SKM-1 treated with dmso at 0.1 percent for 144 hours (cell line): ENCODE measurements at regions not wholly inside any gene's neighbourhood (a gene's known extent, or its start where the extent isn't known, plus 50 kb on each side); places are given as distances from the start of the nearest gene placed in this dataset.
"Not testable (repeated sequence)": the region's sequence is repeated elsewhere in the genome, so short reads cannot be mapped to it uniquely, and the experiment has no call there.

Experiments
- DNase-seq: peaks from one replicate; lab custom pipeline; 2025; ENCODE audit not compliant: unreplicated experiment; lab: John Stamatoyannopoulos, UW

- no peak for DNase-seq
Observed at GRCh38 chrX:125378205-125378604, 58.5 kb downstream of the TEX13C start.

DNA sequence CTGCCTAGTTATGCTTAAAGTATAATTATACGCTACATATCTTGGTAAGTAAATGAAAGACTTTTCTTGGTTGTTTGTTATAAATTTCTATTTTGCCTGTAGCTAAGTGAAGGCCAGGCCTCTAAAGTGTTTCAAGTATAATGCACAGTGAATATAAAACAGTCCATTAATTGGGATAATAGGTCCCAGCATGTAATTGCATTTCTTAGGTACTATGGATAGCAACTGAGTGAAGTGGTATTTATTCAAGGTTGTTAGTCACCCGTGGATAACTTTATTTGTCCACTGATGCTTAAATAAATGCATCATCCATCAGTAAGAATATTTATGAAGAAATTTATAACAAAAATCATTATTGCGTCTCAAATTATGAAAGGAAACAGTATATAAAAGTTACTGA, 59.1 kb downstream of the TEX13C start:
- DNase-seq, result no peak

DNA sequence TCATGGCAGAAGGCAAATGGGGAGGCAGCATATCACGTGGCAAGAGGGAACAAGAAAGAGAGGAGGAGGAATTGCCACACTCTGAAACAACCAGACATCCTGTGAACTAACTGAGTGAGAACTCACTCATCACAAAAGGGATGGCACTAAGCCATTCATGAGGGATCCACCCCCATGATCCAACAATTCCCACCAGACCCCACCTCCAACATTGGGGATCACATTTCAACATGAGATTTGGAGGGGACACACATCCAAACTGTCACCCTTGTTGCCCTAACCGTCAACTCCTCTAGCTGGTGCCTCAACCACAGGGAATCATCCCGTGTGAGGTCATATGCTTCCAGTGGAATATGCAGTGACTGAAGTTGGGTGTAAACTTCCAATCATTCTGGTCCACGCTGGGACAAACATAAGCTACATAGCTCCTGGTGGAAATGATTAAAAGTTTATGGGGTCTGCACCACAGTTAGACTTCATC, 62.5 kb downstream of the TEX13C start:
- no peak for DNase-seq

- no peak for DNase-seq
Observed at GRCh38 chrX:125382889-125383288, 63.2 kb downstream of the TEX13C start.

- DNase-seq, result no peak
Observed at GRCh38 chrX:125384867-125385266, 65.2 kb downstream of the TEX13C start.

- DNase-seq, result no peak
Observed at GRCh38 chrX:125387945-125388344, 68.3 kb downstream of the TEX13C start.

DNA sequence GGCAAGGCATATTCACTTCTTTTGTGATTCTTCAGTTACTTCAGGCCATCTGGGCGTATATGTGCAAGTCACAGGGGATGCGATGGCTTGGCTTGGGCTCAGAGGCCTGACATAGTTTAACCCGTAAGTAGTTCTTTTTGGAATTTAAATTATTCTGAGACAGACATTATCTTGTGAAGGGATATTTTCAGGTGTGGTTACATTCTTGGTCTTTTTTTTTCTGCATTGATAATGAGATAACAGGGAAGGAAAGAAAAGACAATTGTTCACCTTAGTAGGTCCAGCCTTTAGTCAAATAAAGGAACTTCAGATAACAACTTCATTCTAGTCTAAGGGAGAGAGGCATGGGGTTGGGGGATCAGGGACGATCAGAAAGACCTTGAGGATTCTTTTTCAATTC, 74.8 kb downstream of the TEX13C start:
- DNase-seq, result no peak

DNA sequence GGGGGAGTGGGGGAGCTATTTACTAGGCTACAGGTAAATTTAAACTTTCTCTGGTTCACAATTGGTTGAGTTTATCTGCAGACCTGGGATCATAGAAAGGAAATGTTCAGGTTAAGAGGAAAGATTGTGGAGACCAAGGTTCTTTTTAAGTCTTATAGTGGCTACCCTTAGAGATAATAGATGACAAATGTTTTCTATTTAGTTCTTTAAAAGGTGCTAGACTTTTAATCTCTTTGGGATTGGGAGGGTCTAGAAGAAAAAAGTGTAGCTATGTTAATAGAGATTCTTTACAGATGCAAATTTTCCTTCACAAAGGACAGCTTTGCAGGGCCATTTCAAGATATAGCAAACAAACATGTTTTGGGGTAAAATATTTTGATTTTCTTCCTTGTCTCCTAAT, 76.0 kb downstream of the TEX13C start:
- no peak for DNase-seq

- DNase-seq, result peak; percentile 5
Observed at GRCh38 chrX:125398959-125399440, 79.3 kb downstream of the TEX13C start.

DNA sequence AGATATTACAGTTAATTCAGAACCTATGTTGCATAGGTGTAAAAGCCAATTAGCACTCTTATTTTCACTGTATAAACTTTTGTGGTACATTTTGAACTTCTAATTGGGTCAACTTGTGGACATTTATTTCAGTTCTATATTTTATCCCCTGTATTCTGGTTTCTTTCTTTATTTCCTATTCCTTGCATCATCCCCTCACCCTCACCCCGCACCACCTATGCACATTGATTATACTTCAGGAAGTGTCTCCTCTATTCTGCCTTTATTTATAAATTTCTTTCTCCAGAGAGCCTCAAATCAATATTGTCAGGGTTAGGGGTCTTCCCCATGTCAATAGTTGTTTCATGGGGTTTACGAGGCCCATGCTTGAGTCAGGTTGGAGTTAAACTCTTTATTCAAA, 83.1 kb downstream of the TEX13C start:
- DNase-seq, result no peak

- no peak for DNase-seq
Observed at GRCh38 chrX:125404667-125405160, 85.0 kb downstream of the TEX13C start.

GRCh38 chrX:125405339-125405738, 85.7 kb downstream of the TEX13C start:
- DNase-seq, result no peak

DNA sequence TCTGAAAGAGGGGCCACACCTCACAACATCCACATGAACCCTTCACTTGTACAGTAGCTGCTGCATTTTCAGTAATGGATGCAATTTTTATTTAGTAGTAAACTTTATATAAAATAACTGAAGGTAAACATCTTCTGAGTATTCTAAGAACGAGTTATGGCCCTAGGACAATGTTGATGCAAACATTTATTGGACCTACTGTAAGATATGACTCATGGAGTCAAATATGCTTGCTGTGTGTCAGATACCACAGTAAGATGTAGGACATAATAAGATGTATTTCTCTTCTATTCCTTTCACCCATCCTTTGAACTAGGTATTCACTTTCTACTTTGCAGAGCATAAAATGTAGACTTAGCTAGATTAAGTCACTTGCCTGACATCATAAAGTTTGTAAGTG, 87.6 kb downstream of the TEX13C start:
- DNase-seq, result no peak

GRCh38 chrX:125420809-125421208, 101.1 kb downstream of the TEX13C start:
- no peak for DNase-seq

DNA sequence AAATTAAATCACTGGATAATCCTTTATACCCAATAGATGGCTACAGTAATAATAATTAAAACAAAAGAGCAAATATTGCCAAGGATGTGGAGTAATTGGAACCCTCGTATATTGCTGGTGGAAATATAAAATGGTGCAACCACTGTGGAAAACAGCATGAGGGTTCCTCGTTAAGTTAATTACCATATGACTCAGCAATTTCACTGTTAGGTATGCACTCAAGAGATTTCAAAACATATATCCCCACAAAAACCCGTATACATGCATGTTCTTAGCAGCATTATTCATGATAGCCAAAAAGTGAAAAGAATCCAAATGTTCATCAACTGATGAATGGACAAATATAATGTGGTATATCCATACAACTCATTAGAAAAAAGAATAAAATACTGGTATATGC, 103.3 kb downstream of the TEX13C start:
- no peak for DNase-seq

- no peak for DNase-seq
Observed at GRCh38 chrX:125424536-125424935, 104.9 kb downstream of the TEX13C start.

- peak; percentile 1 for DNase-seq
Observed at GRCh38 chrX:125436855-125437254, 117.2 kb downstream of the TEX13C start.

DNA sequence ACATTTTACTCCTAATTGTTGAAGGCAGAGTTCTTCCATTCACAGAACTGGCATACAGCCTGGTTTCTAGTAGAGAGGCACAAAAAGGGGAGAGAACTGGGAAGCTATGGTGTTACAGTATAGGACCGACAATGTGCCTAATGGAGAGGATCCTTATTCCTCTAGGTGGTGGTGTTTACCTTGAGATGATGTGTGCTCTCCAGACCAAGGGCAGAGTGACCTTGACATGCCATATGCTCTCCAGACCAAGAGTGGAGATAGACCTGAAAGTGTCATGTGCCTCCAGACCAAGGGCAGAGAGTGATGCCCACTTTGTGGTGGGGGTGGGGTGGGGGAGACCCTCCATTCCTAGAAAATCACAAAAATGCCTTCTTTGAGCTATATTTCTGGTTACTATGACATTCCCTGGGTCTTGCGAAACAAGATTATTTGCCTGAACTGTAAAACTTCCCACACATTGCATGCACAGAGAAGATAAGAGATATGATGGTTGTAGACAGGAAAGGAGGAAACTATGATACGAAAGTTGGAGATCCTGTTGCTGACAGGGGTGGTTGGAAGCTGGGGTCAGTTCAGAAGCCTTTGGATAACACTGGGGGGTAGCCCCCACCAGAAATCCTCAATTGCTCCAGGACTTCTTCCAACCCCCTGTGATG, 119.7 kb downstream of the TEX13C start:
- DNase-seq, result no peak

- no peak for DNase-seq
Observed at GRCh38 chrX:125444659-125445058, 125.0 kb downstream of the TEX13C start.

DNA sequence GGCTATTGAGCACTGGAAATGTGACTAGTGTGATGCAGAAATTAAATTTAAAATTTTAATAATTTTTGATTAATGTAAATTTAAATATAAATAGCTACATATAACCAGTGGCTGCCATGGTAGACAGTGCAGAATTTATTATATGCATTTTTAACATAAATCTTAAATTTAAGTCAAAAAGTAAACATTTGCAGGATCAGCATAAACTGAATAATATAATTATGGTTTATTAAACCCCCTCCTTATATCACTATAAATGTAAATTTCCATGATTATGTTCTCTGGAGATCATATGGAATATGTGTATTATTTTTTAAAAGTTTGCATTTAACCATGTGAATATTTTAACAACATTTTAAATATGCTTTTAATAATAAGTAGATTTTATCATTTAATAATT, 155.8 kb downstream of the TEX13C start:
- DNase-seq, result no peak

- no peak for DNase-seq
Observed at GRCh38 chrX:125492439-125492838, 172.8 kb downstream of the TEX13C start.

DNA sequence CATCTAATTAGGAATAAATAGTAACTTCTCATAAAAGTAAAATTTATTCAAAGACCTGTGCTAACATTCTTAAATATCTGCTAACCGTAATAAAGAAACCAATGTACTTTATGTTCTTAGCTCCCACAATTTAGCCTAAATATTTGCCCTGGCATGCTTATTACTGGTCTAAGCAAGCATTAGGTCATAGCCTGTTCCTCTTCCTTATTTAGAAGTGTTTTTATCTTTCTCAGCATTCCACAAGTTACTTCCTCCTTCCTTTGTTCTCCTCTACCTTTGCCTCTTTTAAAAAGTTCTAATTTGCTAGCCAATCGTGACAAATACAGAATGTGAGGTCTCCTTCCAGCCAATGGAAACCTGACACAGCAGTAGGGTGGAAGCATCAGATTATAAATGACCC, 173.3 kb downstream of the TEX13C start:
- not testable (repeated sequence) for DNase-seq

DNA sequence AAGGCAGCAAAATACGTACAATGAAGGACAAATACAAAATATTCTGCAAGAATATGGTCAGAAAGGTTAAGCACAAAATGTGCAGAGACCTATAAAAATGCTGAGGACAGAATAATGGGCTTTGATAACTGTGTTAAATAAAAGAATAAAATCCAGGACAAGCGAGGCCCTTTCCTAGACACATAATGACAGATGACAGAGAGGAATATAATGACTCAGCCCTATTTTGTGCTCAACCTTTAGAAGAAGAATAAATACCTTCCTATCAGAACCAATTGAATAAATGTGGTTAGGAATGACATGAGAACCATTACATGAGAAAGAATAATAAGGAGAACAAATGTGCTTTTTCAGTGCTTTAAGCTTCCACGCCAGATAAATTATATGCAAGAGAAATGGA, 178.0 kb downstream of the TEX13C start:
- DNase-seq, result no peak
